GM18951 (cell line): ENCODE measurements at regions not wholly inside any gene's neighbourhood (a gene's known extent, or its start where the extent isn't known, plus 50 kb on each side); places are given as distances from the start of the nearest gene placed in this dataset.
"Not testable (repeated sequence)": the region's sequence is repeated elsewhere in the genome, so short reads cannot be mapped to it uniquely, and the experiment has no call there.

ENCODE experiments used
- POLR2A ChIP-seq: IDR thresholded peaks from 4 replicates; pipeline ENCODE4 v1.6.1; 2011; ENCODE audit warnings: mild to moderate bottlenecking; ENCODE audit not compliant: insufficient read length, insufficient read depth; ENCODE audit errors: extremely low read depth
- in situ Hi-C: fragments of 300-500 bp; cut with MboI; formaldehyde crosslinking; loops from one replicate; pipeline ENCODE4 v1.12.0; 2022; ENCODE audit warnings: low sequenced_read_pairs, mixed read lengths, inconsistent platforms; ENCODE audit not compliant: unreplicated experiment

DNA sequence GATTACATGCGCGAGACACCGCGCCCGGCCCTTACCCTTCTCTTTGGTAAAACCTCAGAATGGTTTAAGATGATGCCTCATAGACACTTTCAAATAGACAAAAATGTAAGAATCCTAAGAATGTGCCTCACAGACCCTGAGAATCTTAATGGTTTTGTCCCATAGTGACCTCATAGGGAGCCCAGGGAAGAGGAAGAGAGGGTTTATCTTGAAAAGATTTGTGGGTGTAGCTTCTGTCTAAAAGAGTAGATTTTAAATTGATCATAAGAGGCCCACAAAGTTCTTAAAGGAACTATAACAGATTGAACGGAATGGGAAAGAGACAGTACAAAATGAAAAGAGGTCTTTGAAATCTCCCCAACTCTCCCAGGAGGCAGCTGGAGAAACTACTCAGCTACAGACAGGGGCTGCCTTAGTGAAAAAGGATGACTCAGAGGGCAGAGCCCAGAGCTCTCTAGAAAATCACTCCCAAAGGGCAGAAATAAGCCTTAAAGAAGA is 220.6 kb downstream of the ADRA2A start:
- in situ Hi-C loops, result no loop called here
- no peak for TF ChIP-seq POLR2A

DNA sequence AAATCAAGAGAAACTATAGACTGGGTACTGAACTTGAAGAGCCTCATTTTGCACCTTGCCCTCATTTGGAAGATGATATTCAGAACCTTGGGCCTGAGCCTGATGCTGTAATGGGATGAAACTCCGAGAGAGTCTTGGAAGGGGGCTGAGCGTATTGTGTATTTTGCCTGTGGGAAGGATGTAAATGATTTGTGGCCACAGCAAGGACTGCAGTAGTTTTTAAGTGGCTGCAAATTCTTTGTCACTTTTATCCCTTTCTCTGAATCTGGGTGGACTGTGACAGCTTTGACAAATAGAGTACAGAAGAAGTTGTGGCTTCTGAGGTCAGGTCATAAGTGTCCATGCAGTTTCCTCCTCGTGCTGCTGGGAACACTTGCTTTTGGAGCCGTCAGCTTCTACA is 221.2 kb downstream of the ADRA2A start:
- TF ChIP-seq POLR2A, result no peak
- in situ Hi-C loops, result no loop called here

DNA sequence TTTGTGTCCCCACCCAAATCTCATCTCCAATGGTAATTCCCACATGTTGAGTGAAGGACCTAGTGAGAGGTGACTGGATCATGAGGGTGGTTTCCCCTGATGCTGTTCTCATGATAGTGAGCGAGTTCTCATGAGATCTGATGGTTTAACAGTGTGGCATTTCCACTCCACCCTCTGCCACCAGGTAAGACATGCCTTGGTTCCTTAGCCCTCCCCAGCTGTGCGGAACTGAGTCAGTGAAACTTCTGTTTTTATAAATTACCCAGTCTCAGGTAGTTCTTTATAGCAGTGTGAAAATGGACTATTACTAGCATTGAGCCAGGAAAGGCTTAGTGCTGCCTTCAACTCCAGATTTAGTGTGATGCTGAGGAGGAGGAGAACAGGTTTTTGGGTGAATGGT is 222.2 kb downstream of the ADRA2A start:
- no peak for TF ChIP-seq POLR2A
- in situ Hi-C loops, result no loop called here

DNA sequence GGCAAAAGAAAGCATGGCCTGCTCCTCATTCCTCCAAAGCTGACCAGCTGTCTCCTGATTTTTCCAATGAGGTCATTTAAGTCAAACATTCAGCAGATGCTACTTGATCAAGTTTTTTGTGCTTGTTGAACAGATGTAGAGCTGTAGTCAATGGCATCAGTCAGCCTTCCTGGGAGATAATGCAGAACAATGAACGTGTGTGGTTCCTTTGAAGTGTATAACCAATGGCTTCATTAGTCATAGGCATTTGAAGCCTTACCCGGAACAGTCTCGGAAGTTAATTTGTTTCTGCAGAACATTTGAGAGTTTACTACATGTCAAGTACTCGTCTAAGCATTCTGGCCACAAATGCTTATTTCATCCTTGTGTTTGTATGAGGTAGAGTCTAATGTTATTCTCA is 227.1 kb downstream of the ADRA2A start:
- in situ Hi-C loops, result no loop called here
- no peak for TF ChIP-seq POLR2A

DNA sequence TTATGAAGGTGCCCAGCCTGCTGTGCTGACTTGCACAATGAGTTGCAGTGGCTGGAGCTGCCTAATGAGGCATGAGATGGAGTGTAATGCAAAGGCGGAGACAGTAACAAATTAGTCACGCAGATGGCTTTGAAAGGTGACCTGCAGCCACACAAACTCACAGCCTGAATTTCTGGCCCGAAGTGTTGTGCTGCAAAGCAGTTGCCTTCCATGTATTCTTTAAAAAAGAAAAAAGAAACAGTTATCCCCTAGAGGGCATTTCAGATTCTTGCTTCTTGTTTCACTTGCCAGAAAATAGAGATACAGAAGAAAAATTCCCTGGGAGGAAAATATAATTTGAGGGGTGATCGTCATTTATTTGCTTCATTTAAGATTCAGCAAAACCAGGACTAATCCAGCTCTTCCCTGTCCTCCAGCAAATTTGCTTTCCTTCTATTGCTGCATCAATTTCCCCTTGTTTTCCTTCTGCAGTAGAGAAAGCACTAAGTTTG is 239.9 kb downstream of the ADRA2A start:
- in situ Hi-C loops, result no loop called here
- TF ChIP-seq POLR2A, result no peak

DNA sequence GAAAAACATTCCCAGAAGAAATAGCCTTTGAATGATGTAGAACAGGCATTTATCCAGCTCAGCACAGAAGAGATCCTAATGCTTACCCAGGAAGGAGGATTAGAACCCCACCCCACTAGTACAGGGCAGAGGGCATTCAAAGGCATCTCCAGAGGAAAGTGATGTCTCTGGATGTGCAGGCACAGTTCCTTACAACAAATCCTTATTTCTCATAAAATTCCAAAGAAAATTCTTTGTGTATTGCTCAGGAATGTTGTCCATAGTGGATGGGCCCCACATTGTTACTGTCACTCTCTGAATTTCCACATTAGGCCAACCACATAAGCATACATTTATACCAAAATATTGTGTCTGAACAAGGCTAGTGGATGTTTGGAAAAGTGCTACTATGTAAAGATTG is 243.0 kb downstream of the ADRA2A start:
- TF ChIP-seq POLR2A, result no peak
- in situ Hi-C loops, result no loop called here

DNA sequence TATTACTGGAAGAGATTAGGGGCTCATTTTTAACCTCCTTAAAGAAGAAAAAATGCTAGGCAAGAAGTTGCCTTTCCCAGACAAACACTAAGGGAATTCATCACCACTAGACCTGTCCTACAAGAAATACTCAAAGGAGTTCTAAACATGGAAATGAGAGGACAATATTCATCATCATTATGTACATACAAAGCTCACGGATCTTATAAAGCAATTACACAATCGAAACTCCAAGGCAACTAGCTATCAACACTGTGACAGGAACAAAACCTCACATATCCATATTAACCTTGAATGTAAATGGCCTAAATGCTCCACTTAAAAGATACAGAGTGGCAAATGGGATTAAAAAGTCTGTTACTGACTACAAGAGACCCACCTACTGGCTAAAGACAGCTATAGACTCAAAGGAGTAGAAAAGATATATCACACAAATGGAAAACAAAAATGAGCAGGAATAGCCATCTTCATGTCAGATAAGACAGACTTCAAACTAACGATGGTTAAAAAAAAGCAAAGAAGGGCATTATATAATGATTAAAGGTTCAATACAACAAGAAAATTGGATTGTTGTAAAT is 246.6 kb downstream of the ADRA2A start:
- no peak for TF ChIP-seq POLR2A
- in situ Hi-C loops, result no loop called here

DNA sequence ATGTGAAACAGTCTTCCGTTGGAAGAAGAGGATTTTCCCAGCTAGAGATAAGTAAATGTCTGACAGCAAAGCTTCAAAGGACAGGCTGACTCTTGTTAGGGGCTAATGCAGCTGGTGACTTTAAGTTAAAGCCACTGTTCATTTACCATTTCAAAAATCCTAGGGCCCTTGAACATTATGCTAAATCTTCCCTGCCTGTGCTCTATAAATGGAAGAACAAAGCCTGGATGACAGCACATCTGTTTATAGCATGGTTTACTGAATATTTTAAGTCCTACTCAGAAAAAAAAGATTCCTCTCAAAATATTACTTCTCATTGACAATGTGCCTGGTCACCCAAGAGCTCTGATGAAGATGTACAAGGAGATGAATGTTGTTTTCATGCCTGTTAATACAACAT is 255.3 kb downstream of the ADRA2A start:
- in situ Hi-C loops, result not testable (repeated sequence)

DNA sequence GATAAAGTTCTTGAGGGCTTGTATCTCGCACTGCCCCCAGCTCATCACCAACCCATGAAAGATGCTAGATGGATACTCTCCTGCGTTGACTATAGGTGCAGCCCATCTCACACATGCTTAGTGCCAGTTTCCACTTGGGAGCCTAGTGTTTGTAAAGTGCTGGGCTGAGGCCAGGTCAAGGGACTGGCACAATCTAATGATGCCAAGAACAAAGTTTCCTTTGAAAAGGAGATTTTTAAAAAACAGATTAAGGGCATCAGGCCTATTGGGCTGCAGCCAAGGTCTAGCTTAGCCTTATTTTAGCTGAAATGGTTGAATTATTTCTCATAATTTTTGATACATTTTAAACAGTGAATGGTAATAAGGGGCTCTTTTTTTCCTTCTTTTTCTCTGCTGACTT is 259.0 kb downstream of the ADRA2A start:
- TF ChIP-seq POLR2A, result no peak
- in situ Hi-C loops, result no loop called here

DNA sequence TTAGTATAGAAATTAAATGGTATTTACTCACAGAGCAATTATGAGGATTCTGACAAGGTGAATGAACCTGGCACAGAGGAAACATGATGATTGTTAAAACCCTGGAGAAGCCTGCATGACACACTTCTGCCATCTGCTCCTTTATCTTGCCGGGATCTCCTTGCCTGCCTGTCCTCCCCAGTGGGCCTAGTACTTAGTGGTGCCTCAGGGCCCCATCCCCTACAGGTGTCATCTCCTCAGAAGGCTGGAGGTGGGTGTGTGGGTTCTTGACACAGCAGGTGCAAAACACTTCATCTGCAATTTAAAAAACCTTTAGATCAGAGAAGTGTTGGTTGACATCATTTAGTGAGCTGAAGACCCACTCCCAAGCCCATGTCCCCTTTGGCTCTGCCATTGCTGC is 261.2 kb downstream of the ADRA2A start:
- TF ChIP-seq POLR2A, result no peak
- in situ Hi-C loops, result no loop called here

DNA sequence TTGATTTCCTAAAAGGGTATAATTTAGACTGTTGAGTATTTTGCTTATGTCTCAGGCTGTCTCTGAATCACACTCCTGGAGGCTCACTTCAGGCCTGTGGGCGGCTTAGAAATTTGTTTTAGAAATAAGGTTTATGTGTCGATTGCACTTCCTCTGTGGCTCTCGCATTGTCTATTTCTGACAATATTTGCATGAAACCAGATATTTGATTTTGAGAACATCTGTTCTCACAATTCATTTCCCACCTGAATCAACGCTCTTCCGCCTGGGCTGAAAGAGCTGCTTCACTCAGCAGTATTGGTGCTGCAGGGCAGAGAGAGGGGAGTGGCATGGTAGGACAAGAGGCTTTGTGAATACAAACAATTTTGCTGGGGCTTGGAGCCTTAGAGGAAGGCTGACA is 262.0 kb downstream of the ADRA2A start:
- in situ Hi-C loops, result no loop called here
- no peak for TF ChIP-seq POLR2A

DNA sequence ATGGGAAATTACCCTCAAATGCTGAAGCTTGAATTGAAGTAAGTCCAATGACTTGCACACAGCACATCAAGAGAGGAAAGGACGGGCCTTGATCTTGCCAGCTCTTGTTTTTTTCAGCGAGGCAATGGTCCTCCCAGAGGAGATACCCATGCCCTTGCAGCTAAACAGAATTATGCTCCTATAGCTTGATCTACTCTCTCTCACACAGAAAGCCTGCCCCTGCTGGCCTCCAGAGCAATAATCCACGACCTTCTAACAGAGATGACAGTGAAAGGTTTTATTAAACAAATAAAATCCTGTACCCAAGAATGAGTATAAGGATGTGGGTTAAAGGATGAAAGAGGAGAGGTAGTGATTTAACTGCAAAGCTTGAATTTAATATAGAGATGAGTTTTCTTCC is 268.0 kb downstream of the ADRA2A start:
- TF ChIP-seq POLR2A, result no peak
- in situ Hi-C loops, result no loop called here

DNA sequence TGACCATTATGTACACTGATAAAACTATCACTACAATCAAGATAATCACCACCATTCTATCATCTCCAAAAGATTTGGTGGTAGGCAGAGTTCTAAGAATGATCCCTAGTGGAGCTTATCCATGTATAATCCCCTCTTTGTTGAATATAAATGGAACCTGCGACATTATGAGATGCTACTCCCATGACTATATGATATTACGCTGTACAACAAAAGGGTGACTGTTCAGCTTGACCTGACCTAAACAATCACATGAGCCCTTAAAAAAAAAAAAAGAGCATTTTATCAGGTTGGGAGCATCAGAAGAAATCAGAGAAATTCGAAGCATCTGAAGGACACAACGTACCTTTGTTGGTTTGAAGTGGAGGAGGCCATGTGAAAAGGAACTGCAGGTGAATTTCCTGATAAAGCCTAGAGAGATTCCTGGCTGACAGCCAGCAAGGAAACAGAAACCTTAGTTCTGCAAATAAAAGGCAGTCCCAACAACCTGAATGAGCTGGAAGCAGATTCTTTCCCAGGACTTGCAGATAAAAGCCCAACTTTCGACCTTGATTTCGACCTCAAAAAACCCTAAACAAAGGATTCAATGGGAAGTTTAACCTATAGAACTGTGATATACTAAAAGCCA is 270.7 kb downstream of the ADRA2A start:
- in situ Hi-C loops, result no loop called here
- TF ChIP-seq POLR2A, result no peak

DNA sequence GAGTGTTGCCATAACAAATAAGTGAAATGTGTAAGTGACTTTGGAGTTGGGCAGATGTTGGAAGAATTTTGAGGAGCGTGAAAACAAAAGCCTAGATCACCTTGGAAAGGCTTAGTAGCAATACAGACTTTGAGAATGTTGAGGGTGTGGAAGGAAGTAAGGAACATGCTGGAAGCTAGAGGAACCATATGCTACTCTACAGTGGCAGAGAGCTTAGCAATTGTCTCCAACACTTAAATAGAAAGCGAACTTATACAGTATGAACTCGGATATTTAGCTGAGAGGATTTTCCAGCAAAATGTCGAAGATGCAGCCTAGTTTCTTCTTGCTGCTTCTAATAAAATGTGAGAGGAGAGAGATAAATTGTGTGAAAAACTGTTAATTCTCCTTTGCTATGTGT is 271.2 kb downstream of the ADRA2A start:
- no peak for TF ChIP-seq POLR2A
- in situ Hi-C loops, result no loop called here
